Mesenchymal stem cell (in vitro differentiated cells and primary cell): ENCODE measurements at regions not wholly inside any gene's neighbourhood (a gene's known extent, or its start where the extent isn't known, plus 50 kb on each side); places are given as distances from the start of the nearest gene placed in this dataset.

Experiments used
- DNase-seq: peaks from one replicate; pipeline ENCODE4 v3.0.0-alpha.2; 2013
- H2AFZ ChIP-seq: one replicate; pipeline ENCODE4 v1.6.1; 2013; ENCODE audit warnings: low read depth, mild to moderate bottlenecking, control low read depth, inconsistent platforms, low read length, moderate library complexity
- H2AK5ac ChIP-seq: 2 replicates; pipeline ENCODE4 v1.6.1; 2013; ENCODE audit warnings: low read length, moderate library complexity, mild to moderate bottlenecking, inconsistent platforms; ENCODE audit not compliant: severe bottlenecking
- H2BK120ac ChIP-seq: one replicate; pipeline ENCODE4 v1.6.1; 2013; ENCODE audit warnings: low read depth, mild to moderate bottlenecking, inconsistent platforms, low read length, moderate library complexity
- H2BK12ac ChIP-seq, 2 experiments: one replicate each; pipeline ENCODE4 v1.6.1; 2013; ENCODE audit warnings: inconsistent platforms in 2 of 2, low read length in 2 of 2, mild to moderate bottlenecking in 2 of 2, moderate library complexity in 2 of 2, control low read depth in 1 of 2
- H2BK15ac ChIP-seq: one replicate; pipeline ENCODE4 v1.6.1; 2013; ENCODE audit warnings: mild to moderate bottlenecking, low read depth, inconsistent platforms; ENCODE audit not compliant: poor library complexity, severe bottlenecking
- H2BK5ac ChIP-seq: 2 replicates; pipeline ENCODE4 v1.6.1; 2013; ENCODE audit warnings: low read depth, mild to moderate bottlenecking, low read length, control low read depth, inconsistent platforms; ENCODE audit not compliant: poor library complexity, severe bottlenecking
- H3K14ac ChIP-seq, 2 experiments: one replicate each; pipeline ENCODE4 v1.6.1; 2013; ENCODE audit warnings: inconsistent platforms in 2 of 2, low read length in 2 of 2, control low read depth in 1 of 2, mild to moderate bottlenecking in 1 of 2, moderate library complexity in 1 of 2
- H3K18ac ChIP-seq, 2 experiments: one replicate each; pipeline ENCODE4 v1.6.1; 2013; ENCODE audit warnings: inconsistent platforms in 2 of 2, low read length in 2 of 2, control low read depth in 1 of 2, low read depth in 1 of 2, mild to moderate bottlenecking in 1 of 2
- H3K23ac ChIP-seq, 2 experiments: one replicate each; pipeline ENCODE4 v1.6.1; 2013; ENCODE audit warnings: inconsistent platforms in 2 of 2, low read length in 2 of 2, mild to moderate bottlenecking in 2 of 2, moderate library complexity in 2 of 2, control low read depth in 1 of 2
- H3K27ac ChIP-seq: 2 replicates; pipeline ENCODE4 v1.5.1; 2013; ENCODE audit warnings: mild to moderate bottlenecking, moderate library complexity, low read length, control low read depth, inconsistent platforms; ENCODE audit not compliant: poor library complexity, severe bottlenecking
- H3K27me3 ChIP-seq, 2 experiments: 2 replicates each; pipeline versions ENCODE4 v1.6.1 to v1.7.0; 2013; ENCODE audit warnings: low read length in 2 of 2, mild to moderate bottlenecking in 2 of 2, moderate library complexity in 2 of 2, control low read depth in 1 of 2, inconsistent platforms in 1 of 2; ENCODE audit not compliant: control insufficient read depth in 1 of 2, insufficient read depth in 1 of 2
- H3K36me3 ChIP-seq, 2 experiments: 2 replicates each; pipeline versions ENCODE4 v1.6.1 to v1.7.0; 2013; ENCODE audit warnings: low read length in 2 of 2, control low read depth in 1 of 2, inconsistent platforms in 1 of 2, low read depth in 1 of 2, mild to moderate bottlenecking in 1 of 2; ENCODE audit not compliant: insufficient read depth in 2 of 2, control insufficient read depth in 1 of 2
- H3K4ac ChIP-seq, 2 experiments: one replicate each; pipeline ENCODE4 v1.6.1; 2013; ENCODE audit warnings: inconsistent platforms in 2 of 2, low read length in 2 of 2, mild to moderate bottlenecking in 2 of 2, moderate library complexity in 2 of 2, control low read depth in 1 of 2, low read depth in 1 of 2
- H3K4me1 ChIP-seq: 2 replicates; pipeline ENCODE4 v1.6.1; 2013; ENCODE audit warnings: low read depth, low read length, control low read depth; ENCODE audit not compliant: control insufficient read depth, insufficient read depth
- H3K4me2 ChIP-seq: 2 replicates; pipeline ENCODE4 v1.6.1; 2013; ENCODE audit warnings: low read length, mild to moderate bottlenecking, inconsistent platforms; ENCODE audit not compliant: poor library complexity, severe bottlenecking
- H3K4me3 ChIP-seq, 2 experiments: 2 replicates each; pipeline versions ENCODE4 v1.5.1 to v1.7.0; 2013; ENCODE audit warnings: low read length in 2 of 2, mild to moderate bottlenecking in 2 of 2, control low read depth in 1 of 2, low read depth in 1 of 2; ENCODE audit not compliant: insufficient read depth in 1 of 2
- H3K79me1 ChIP-seq: replicated peaks from 2 replicates; pipeline ENCODE4 v1.6.1; 2013; ENCODE audit warnings: mild to moderate bottlenecking, control low read depth, low read length, inconsistent platforms; ENCODE audit not compliant: poor library complexity, severe bottlenecking
- H3K9ac ChIP-seq: 2 replicates; pipeline ENCODE4 v1.7.0; 2013; ENCODE audit warnings: mild to moderate bottlenecking, low read length, moderate library complexity
- H3K9me3 ChIP-seq: 2 replicates; pipeline ENCODE4 v1.7.0; 2013; ENCODE audit warnings: mild to moderate bottlenecking, low read length; ENCODE audit not compliant: control insufficient read depth
- H4K8ac ChIP-seq: one replicate; pipeline ENCODE4 v1.6.1; 2013; ENCODE audit warnings: inconsistent platforms, mild to moderate bottlenecking, low read length, moderate library complexity
- H4K91ac ChIP-seq: one replicate; pipeline ENCODE4 v1.6.1; 2013; ENCODE audit warnings: mild to moderate bottlenecking, low read length, inconsistent platforms
- WGBS: methylation state at CpG from one replicate; pipeline ENCODE4 v1.1.7; 2013; ENCODE audit warnings: mixed read lengths; 5-methylcytosine and 5-hydroxymethylcytosine counted together

DNA sequence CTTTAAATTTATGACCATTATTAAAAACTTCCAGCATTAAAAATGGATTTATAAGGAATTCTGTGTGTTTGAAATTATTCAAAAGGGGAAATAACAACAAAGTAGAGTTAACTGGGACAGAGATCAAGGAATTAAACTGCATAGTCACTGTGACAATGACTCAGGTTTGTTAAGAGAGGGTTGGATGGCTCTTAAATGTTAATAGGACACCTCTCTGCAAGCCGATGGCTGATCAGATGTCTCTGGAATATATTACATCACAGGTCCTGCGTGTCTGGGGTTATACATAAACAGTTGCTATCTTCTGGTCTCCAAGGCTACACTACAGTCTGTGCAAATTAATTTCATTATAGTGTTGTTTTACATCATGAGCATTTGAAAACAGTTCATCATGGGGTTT lies 574.3 kb downstream of the COL12A1 start:
- H3K14ac ChIP-seq: no peak overlapping the region
- H2BK15ac ChIP-seq: no peak overlapping the region
- H4K91ac ChIP-seq: no peak overlapping the region
- H3K27me3 ChIP-seq: no peaks in the 10 kb centered on the region
- no peak overlapping the region for H3K4ac ChIP-seq
- H3K27ac ChIP-seq: no peak overlapping the region
- WGBS: 76% methylated on average over 2 of the region's 2 CpGs
- H3K79me1 ChIP-seq: no peaks in the 10 kb centered on the region
- H2AFZ ChIP-seq: no peak overlapping the region
- H3K18ac ChIP-seq: no peak overlapping the region
- H2AK5ac ChIP-seq: no peak overlapping the region
- no peak overlapping the region for H4K8ac ChIP-seq
- DNase-seq: no peak
- no peak overlapping the region for H2BK5ac ChIP-seq
- no peaks in the 10 kb centered on the region for H3K4me1 ChIP-seq
- H2BK120ac ChIP-seq: no peak overlapping the region
- no peak overlapping the region for H3K4me3 ChIP-seq
- no peak overlapping the region for H2BK12ac ChIP-seq
- H3K23ac ChIP-seq: no peak overlapping the region
- H3K36me3 ChIP-seq: no peaks in the 10 kb centered on the region
- no peaks in the 10 kb centered on the region for H3K9me3 ChIP-seq
- no peak overlapping the region for H3K4me2 ChIP-seq
- H3K9ac ChIP-seq: no peak overlapping the region

DNA sequence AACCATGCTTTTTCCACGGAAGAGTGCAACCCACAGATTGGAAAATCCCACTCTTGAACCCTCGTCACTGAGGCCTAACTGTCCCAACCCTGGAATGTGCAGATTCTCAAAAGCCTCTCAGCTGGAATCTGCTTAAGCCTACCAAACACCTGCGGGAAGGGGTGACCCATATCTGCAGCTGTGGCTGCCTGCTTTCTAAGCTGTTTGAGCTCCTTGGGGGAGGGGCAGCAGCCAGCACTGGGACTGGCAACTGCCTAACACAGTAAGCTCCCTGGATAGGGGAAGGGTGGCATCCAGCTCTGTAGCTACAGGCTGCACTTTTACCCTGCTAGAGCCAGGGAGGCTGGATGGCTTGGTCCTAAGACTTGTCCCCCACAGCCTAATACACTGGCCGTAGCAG lies 579.6 kb downstream of the COL12A1 start:
- no peak overlapping the region for H3K4me3 ChIP-seq
- no peak overlapping the region for H3K9ac ChIP-seq
- no peak overlapping the region for H2AFZ ChIP-seq
- H2BK120ac ChIP-seq: no peak overlapping the region
- H4K8ac ChIP-seq: peak overlapping the region; percentile 17
- no peak overlapping the region for H3K4ac ChIP-seq
- no peaks in the 10 kb centered on the region for H3K79me1 ChIP-seq
- peak overlapping the region; percentile 39 for H4K91ac ChIP-seq
- no peak overlapping the region for H2BK5ac ChIP-seq
- H2AK5ac ChIP-seq: no peak overlapping the region
- H3K18ac ChIP-seq: no peak overlapping the region
- H3K4me2 ChIP-seq: no peak overlapping the region
- no peaks in the 10 kb centered on the region for H3K36me3 ChIP-seq
- H3K4me1 ChIP-seq: peaks cover 3% of the 10 kb centered on the region
- no peak overlapping the region for H2BK12ac ChIP-seq
- no peak overlapping the region for H3K14ac ChIP-seq
- DNase-seq: no peak
- H3K27me3 ChIP-seq: no peaks in the 10 kb centered on the region
- H3K23ac ChIP-seq: no peak overlapping the region
- H3K9me3 ChIP-seq: peaks cover 7% of the 10 kb centered on the region
- H2BK15ac ChIP-seq: no peak overlapping the region
- WGBS: 72% methylated on average over 4 of the region's 4 CpGs
- no peak overlapping the region for H3K27ac ChIP-seq

DNA sequence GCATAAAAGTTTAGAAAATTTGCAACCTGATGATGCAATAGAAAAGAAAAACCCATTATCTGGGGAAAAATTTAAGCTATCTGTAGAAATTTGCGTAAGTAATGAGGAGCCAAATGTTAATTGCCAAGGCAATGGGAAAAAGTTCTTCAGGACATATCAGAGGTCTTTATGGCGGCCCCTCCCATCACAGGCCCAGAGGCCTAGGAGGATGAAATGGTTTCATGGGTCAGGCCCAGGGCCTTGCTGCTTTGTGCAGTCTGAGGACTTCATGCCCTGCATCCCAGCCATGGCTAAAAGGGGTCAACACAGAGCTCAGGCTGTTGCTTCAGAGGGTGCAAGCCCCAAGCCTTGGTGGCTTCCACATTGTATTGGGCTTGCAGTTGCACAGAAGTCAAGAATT lies 582.8 kb downstream of the COL12A1 start:
- Histone ChIP-seq H2AK5ac (no peak overlapping the region), H3K79me1 (no peaks in the 10 kb centered on the region), H3K27ac (no peak overlapping the region), H3K36me3 (no peaks in the 10 kb centered on the region), H2BK12ac (no peak overlapping the region), H4K91ac (no peak overlapping the region), H2BK5ac (no peak overlapping the region), H3K27me3 (no peaks in the 10 kb centered on the region), H2BK15ac (no peak overlapping the region), H3K14ac (no peak overlapping the region), H3K23ac (no peak overlapping the region), H3K4ac (no peak overlapping the region), H3K4me2 (no peak overlapping the region), H3K4me3 (no peak overlapping the region), H3K9ac (no peak overlapping the region), H2BK120ac (no peak overlapping the region), H3K9me3 (peaks cover 7% of the 10 kb centered on the region), H4K8ac (no peak overlapping the region), H2AFZ (no peak overlapping the region), H3K18ac (no peak overlapping the region), H3K4me1 (peaks cover 3% of the 10 kb centered on the region)
- 43% methylated on average over 2 of the region's 2 CpGs for WGBS
- DNase-seq: no peak

GRCh38 chr6:74611220-74611619 lies 594.6 kb downstream of the COL12A1 start:
- Histone ChIP-seq H3K14ac (no peak overlapping the region), H3K4ac (no peak overlapping the region), H2BK120ac (no peak overlapping the region), H4K8ac (no peak overlapping the region), H3K27me3 (no peaks in the 10 kb centered on the region), H3K9me3 (no peaks in the 10 kb centered on the region), H3K4me2 (no peak overlapping the region), H3K18ac (no peak overlapping the region), H2BK12ac (no peak overlapping the region), H2BK5ac (no peak overlapping the region), H2AK5ac (no peak overlapping the region), H3K9ac (no peak overlapping the region), H3K4me3 (no peak overlapping the region), H3K36me3 (no peaks in the 10 kb centered on the region), H2AFZ (no peak overlapping the region), H3K27ac (no peak overlapping the region), H3K79me1 (no peaks in the 10 kb centered on the region), H2BK15ac (no peak overlapping the region), H3K23ac (no peak overlapping the region), H3K4me1 (peaks cover 2% of the 10 kb centered on the region), H4K91ac (no peak overlapping the region)
- DNase-seq: peak; percentile 44
